ENCODE measurements at regions not wholly inside any gene's neighbourhood (a gene's known extent, or its start where the extent isn't known, plus 50 kb on each side); places are given as distances from the start of the nearest gene placed in this dataset.

DNA sequence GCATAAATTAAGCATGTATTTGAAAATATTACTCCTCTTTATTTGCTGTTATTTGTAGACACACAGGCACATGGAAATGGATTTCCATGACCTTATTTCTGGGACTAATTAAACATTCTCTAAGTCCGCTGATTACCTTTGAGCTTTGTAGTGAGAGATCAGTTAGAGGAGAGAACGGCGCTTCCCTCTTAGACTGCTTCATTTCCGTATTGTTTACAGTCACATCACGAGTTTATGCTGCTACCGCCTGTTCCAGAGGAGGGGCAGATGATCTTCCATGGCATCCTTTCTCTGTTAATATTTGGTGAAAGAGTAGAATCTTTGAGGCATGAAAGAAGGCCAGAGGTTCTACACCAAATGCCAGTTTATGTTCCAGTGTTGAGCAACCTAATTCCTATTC is 404.4 kb downstream of the TRIB2 start:
- no peak for FAIRE-seq
- WGBS (ENCODE audit: missing lambda C conversion rate): 7% methylated on average over 6 of the region's 6 CpGs
- no peak for DNase-seq (ENCODE audit: low read depth in 1 of 2, low spot score in 1 of 2)
- no peak for ATAC-seq
- H3K4me2 ChIP-seq: no peak overlapping the region
- POLR2A ChIA-PET: no interaction called here
- no peaks in the 10 kb centered on the region for H3K4me1 ChIP-seq
- H3K4me3 ChIP-seq: no peak overlapping the region
- TF ChIP-seq NR3C1 (IDR thresholded peaks at IDR 0.05) (no peak), EP300 (IDR thresholded peaks at IDR 0.05) (no peak), MAFK (IDR thresholded peaks at IDR 0.05; ENCODE audit: partially characterized antibody) (no peak), HOXB13 (CRISPR knock-in tag; IDR thresholded peaks at IDR 0.05; ENCODE audit: low read depth) (no peak), RCOR1 (IDR thresholded peaks at IDR 0.05; ENCODE audit: low read depth, low read length) (no peak), BCL3 (IDR thresholded peaks at IDR 0.05) (no peak), CBX8 (IDR thresholded peaks at IDR 0.05) (no peak), FOSL2 (IDR thresholded peaks at IDR 0.05) (no peak), FOSL2 (CRISPR knock-in tag; IDR thresholded peaks at IDR 0.05) (no peak), FOXS1 (CRISPR knock-in tag; IDR thresholded peaks at IDR 0.05) (no peak), RFX5 (IDR thresholded peaks at IDR 0.05) (no peak), JUNB (IDR thresholded peaks at IDR 0.05) (no peak), EHF (CRISPR knock-in tag; IDR thresholded peaks at IDR 0.05) (no peak), TFCP2L1 (CRISPR knock-in tag; IDR thresholded peaks at IDR 0.05) (no peak), RAD21 (conservative IDR thresholded peaks at IDR 0.05 in 1 of 2, IDR thresholded peaks at IDR 0.05 in 1 of 2) (no peak)
- TF ChIP-seq, protein P1, sequence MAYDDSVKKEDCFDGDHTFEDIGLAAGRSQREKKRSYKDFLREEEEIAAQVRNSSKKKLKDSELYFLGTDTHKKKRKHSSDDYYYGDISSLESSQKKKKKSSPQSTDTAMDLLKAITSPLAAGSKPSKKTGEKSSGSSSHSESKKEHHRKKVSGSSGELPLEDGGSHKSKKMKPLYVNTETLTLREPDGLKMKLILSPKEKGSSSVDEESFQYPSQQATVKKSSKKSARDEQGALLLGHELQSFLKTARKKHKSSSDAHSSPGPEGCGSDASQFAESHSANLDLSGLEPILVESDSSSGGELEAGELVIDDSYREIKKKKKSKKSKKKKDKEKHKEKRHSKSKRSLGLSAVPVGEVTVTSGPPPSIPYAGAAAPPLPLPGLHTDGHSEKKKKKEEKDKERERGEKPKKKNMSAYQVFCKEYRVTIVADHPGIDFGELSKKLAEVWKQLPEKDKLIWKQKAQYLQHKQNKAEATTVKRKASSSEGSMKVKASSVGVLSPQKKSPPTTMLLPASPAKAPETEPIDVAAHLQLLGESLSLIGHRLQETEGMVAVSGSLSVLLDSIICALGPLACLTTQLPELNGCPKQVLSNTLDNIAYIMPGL (CRISPR knock-in tag; IDR thresholded peaks at IDR 0.05; ENCODE audit: borderline replicate concordance): no peak
- CTCF ChIA-PET: no interaction called here
- H3K9me3 ChIP-seq: no peaks in the 10 kb centered on the region; the same call in 2 of the 3 replicates
- H3K27ac ChIP-seq: no peak overlapping the region

GRCh38 chr2:13128139-13128538 is 411.4 kb downstream of the TRIB2 start:
- ChIA-PET CTCF (no interaction called here), POLR2A (no interaction called here)
- DNase-seq (ENCODE audit: low read depth in 1 of 2, low spot score in 1 of 2) (no peak), FAIRE-seq (no peak), ATAC-seq (no peak)
- Histone ChIP-seq H3K9me3 (peaks cover 10% of the 10 kb centered on the region; the same call in 1 of the 3 replicates), H3K4me3 (no peak overlapping the region), H3K4me1 (no peaks in the 10 kb centered on the region), H3K27ac (no peak overlapping the region), H3K4me2 (no peak overlapping the region)
- TF ChIP-seq, protein P1 (CRISPR knock-in tag; IDR thresholded peaks at IDR 0.05; ENCODE audit: borderline replicate concordance): no peak
- TF ChIP-seq CEBPB (IDR thresholded peaks at IDR 0.05): no peak
- no peak for TF ChIP-seq KDM1A (IDR thresholded peaks at IDR 0.05; ENCODE audit: low read depth)
- TF ChIP-seq CBX2 (IDR thresholded peaks at IDR 0.05; ENCODE audit: borderline replicate concordance, low read depth): no peak
- TF ChIP-seq RAD21 (conservative IDR thresholded peaks at IDR 0.05 in 1 of 2, IDR thresholded peaks at IDR 0.05 in 1 of 2): no peak
- no peak for TF ChIP-seq POLR2A (IDR thresholded peaks at IDR 0.05; ENCODE audit: low read length)
- 3% methylated on average over 1 of the region's 1 CpG for WGBS (ENCODE audit: missing lambda C conversion rate)

DNA sequence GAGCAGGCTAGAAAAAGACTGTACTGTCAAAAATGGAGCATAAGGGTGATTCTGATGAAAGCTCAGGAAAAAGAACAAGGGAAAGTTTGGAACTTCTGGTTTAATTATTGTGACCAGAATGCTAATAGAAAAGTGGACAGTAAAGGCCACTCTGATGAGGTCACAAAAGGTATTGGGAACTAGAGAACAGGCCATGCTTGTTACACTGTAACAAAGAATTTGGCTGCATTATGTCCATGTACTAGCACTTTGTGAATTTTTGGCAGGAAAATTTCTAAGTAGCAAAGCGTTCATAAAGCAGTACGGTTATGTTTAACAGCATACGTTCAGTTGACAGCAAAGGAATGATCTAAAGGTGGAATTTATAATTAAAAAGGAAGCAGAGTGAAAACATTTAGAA is 418.6 kb downstream of the TRIB2 start:
- 46% methylated on average over 3 of the region's 3 CpGs for WGBS (ENCODE audit: missing lambda C conversion rate)

More for the DNA sequence above, 418.6 kb downstream of the TRIB2 start:
- TF ChIP-seq HEYL (CRISPR knock-in tag; IDR thresholded peaks at IDR 0.05): no peak
- no peak for TF ChIP-seq CEBPB (IDR thresholded peaks at IDR 0.05)
- TF ChIP-seq, protein P2, sequence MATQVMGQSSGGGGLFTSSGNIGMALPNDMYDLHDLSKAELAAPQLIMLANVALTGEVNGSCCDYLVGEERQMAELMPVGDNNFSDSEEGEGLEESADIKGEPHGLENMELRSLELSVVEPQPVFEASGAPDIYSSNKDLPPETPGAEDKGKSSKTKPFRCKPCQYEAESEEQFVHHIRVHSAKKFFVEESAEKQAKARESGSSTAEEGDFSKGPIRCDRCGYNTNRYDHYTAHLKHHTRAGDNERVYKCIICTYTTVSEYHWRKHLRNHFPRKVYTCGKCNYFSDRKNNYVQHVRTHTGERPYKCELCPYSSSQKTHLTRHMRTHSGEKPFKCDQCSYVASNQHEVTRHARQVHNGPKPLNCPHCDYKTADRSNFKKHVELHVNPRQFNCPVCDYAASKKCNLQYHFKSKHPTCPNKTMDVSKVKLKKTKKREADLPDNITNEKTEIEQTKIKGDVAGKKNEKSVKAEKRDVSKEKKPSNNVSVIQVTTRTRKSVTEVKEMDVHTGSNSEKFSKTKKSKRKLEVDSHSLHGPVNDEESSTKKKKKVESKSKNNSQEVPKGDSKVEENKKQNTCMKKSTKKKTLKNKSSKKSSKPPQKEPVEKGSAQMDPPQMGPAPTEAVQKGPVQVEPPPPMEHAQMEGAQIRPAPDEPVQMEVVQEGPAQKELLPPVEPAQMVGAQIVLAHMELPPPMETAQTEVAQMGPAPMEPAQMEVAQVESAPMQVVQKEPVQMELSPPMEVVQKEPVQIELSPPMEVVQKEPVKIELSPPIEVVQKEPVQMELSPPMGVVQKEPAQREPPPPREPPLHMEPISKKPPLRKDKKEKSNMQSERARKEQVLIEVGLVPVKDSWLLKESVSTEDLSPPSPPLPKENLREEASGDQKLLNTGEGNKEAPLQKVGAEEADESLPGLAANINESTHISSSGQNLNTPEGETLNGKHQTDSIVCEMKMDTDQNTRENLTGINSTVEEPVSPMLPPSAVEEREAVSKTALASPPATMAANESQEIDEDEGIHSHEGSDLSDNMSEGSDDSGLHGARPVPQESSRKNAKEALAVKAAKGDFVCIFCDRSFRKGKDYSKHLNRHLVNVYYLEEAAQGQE (IDR thresholded peaks at IDR 0.05): no peak
- no peak for TF ChIP-seq FOSB (CRISPR knock-in tag; IDR thresholded peaks at IDR 0.05)
- no peak for TF ChIP-seq RFX5 (IDR thresholded peaks at IDR 0.05)
- no peak for TF ChIP-seq CHD2 (IDR thresholded peaks at IDR 0.05; ENCODE audit: low read length, partially characterized antibody)
- TF ChIP-seq CHD4 (IDR thresholded peaks at IDR 0.05; ENCODE audit: borderline replicate concordance): no peak
- TF ChIP-seq GATA3 (IDR thresholded peaks at IDR 0.05; ENCODE audit: borderline replicate concordance): no peak
- POLR2A ChIA-PET: no interaction called here
- H3K27ac ChIP-seq: no peak overlapping the region
- no peak overlapping the region for H3K4me2 ChIP-seq
- no peak for ATAC-seq
- H3K4me1 ChIP-seq: no peaks in the 10 kb centered on the region
- no peak overlapping the region for H3K4me3 ChIP-seq
- no peak for DNase-seq (ENCODE audit: low read depth in 1 of 2, low spot score in 1 of 2)
- no peak for FAIRE-seq
- peaks cover 9% of the 10 kb centered on the region; the same call in 1 of the 3 replicates for H3K9me3 ChIP-seq
- CTCF ChIA-PET: no interaction called here

All from A549 (cell line).